ENCODE measurements at regions not wholly inside any gene's neighbourhood (a gene's known extent, or its start where the extent isn't known, plus 50 kb on each side); places are given as distances from the start of the nearest gene placed in this dataset.

DNA sequence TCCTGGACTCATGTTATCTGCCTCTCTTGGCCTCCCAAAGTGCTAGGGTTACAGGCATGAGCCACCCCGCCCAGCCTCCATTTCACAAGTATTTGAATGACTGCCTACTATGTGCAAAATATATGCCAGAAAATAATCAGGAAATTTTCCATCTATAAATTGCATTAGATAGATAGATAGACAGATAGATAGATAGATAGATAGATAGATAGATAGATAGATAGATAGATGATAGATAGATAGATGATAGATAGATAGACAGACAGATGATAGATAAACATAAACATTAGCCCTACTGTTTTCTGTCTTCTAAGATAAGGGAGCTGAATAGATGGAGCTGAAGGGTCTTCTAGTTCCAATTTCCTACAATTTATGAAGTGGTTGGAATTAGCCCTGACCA, 87.4 kb upstream of the TRIM2 start:
- TF ChIP-seq SIN3A (IDR thresholded peaks at IDR 0.05; ENCODE audit: borderline replicate concordance, insufficient read depth, low read depth, low read length) (no peak), POLR2AphosphoS5 (IDR thresholded peaks at IDR 0.05; ENCODE audit: low read depth, low read length) (no peak), TCF7L2 (IDR thresholded peaks at IDR 0.05; ENCODE audit: low read depth, low read length) (no peak)
- TF ChIP-seq, protein P1, sequence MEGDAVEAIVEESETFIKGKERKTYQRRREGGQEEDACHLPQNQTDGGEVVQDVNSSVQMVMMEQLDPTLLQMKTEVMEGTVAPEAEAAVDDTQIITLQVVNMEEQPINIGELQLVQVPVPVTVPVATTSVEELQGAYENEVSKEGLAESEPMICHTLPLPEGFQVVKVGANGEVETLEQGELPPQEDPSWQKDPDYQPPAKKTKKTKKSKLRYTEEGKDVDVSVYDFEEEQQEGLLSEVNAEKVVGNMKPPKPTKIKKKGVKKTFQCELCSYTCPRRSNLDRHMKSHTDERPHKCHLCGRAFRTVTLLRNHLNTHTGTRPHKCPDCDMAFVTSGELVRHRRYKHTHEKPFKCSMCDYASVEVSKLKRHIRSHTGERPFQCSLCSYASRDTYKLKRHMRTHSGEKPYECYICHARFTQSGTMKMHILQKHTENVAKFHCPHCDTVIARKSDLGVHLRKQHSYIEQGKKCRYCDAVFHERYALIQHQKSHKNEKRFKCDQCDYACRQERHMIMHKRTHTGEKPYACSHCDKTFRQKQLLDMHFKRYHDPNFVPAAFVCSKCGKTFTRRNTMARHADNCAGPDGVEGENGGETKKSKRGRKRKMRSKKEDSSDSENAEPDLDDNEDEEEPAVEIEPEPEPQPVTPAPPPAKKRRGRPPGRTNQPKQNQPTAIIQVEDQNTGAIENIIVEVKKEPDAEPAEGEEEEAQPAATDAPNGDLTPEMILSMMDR (IDR thresholded peaks at IDR 0.05): no peak
- TF ChIP-seq, protein P2, sequence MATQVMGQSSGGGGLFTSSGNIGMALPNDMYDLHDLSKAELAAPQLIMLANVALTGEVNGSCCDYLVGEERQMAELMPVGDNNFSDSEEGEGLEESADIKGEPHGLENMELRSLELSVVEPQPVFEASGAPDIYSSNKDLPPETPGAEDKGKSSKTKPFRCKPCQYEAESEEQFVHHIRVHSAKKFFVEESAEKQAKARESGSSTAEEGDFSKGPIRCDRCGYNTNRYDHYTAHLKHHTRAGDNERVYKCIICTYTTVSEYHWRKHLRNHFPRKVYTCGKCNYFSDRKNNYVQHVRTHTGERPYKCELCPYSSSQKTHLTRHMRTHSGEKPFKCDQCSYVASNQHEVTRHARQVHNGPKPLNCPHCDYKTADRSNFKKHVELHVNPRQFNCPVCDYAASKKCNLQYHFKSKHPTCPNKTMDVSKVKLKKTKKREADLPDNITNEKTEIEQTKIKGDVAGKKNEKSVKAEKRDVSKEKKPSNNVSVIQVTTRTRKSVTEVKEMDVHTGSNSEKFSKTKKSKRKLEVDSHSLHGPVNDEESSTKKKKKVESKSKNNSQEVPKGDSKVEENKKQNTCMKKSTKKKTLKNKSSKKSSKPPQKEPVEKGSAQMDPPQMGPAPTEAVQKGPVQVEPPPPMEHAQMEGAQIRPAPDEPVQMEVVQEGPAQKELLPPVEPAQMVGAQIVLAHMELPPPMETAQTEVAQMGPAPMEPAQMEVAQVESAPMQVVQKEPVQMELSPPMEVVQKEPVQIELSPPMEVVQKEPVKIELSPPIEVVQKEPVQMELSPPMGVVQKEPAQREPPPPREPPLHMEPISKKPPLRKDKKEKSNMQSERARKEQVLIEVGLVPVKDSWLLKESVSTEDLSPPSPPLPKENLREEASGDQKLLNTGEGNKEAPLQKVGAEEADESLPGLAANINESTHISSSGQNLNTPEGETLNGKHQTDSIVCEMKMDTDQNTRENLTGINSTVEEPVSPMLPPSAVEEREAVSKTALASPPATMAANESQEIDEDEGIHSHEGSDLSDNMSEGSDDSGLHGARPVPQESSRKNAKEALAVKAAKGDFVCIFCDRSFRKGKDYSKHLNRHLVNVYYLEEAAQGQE (IDR thresholded peaks at IDR 0.05; ENCODE audit: insufficient read depth in 1 of 2, low read depth in 2 of 2, low read length in 1 of 2): no peak
- DNase-seq (ENCODE audit: low read depth, low spot score): no peak
- no peak for ATAC-seq
- Histone ChIP-seq H3K27ac (ENCODE audit: low read length) (peak overlapping the region; percentile 34; the same call in 1 of the 2 replicates), H3K36me3 (ENCODE audit: control insufficient read depth, insufficient read depth, low read length) (no peaks in the 10 kb centered on the region), H3K9me3 (ENCODE audit: control insufficient read depth, insufficient read depth, low read depth, low read length) (no peaks in the 10 kb centered on the region), H3K4me1 (ENCODE audit: control insufficient read depth, insufficient read depth, low read length) (peaks cover 9% of the 10 kb centered on the region), H3K27me3 (ENCODE audit: control insufficient read depth, insufficient read depth, low read length) (no peaks in the 10 kb centered on the region), H3K4me3 (ENCODE audit: low read depth in 2 of 2, low read length in 2 of 2) (no peak overlapping the region)
- BruUV-seq (replicated peaks): no TSS peak
- in situ Hi-C loops (cut with HindIII; ENCODE audit: low pct_unique_long_range_greater_than_20kb, low sequenced_read_pairs): no loop called here
- intact Hi-C loops (cut with micrococcal nuclease; ENCODE audit: unreplicated experiment): no loop called here
- CTCF ChIA-PET: no interaction called here
- POLR2A ChIA-PET: no interaction called here

DNA sequence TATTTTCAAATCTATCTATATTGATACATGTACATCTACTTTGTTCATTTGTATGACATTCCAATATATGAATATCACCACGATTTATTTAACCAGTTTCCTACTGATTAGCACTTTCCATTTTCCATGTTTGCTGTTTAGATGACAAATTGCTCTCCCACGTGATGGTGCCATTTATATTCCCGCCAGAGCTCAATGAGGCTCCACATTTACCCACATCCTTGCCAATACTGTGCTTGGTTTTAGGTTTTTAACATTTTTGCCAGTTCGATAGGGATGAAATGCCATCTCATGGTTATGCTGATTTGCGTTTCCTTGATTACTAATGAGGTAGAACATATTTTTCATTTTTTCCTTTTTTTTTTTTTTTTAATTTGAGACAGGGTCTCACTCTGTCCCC, 86.7 kb upstream of the TRIM2 start:
- BruUV-seq (replicated peaks): no TSS peak
- H3K9me3 ChIP-seq (ENCODE audit: control insufficient read depth, insufficient read depth, low read depth, low read length): no peaks in the 10 kb centered on the region
- intact Hi-C loops (cut with micrococcal nuclease; ENCODE audit: unreplicated experiment) (no loop called here), in situ Hi-C loops (cut with HindIII; ENCODE audit: low pct_unique_long_range_greater_than_20kb, low sequenced_read_pairs) (no loop called here)
- peaks cover 9% of the 10 kb centered on the region for H3K4me1 ChIP-seq (ENCODE audit: control insufficient read depth, insufficient read depth, low read length)
- POLR2A ChIA-PET: no interaction called here
- no peak for TF ChIP-seq POLR2AphosphoS5 (IDR thresholded peaks at IDR 0.05; ENCODE audit: low read depth, low read length)
- TF ChIP-seq, protein P2 (IDR thresholded peaks at IDR 0.05; ENCODE audit: insufficient read depth in 1 of 2, low read depth in 2 of 2, low read length in 1 of 2): no peak
- no peak for TF ChIP-seq TCF7L2 (IDR thresholded peaks at IDR 0.05; ENCODE audit: low read depth, low read length)
- no peak for TF ChIP-seq SIN3A (IDR thresholded peaks at IDR 0.05; ENCODE audit: borderline replicate concordance, insufficient read depth, low read depth, low read length)
- TF ChIP-seq, protein P1 (IDR thresholded peaks at IDR 0.05): no peak; the same call in 1 of the 2 replicates
- CTCF ChIA-PET: no interaction called here
- H3K4me3 ChIP-seq (ENCODE audit: low read depth in 2 of 2, low read length in 2 of 2): no peak overlapping the region
- H3K27me3 ChIP-seq (ENCODE audit: control insufficient read depth, insufficient read depth, low read length): no peaks in the 10 kb centered on the region
- no peak for ATAC-seq
- H3K27ac ChIP-seq (ENCODE audit: low read length): peak overlapping the region; percentile 17; the same call in 1 of the 2 replicates
- no peaks in the 10 kb centered on the region for H3K36me3 ChIP-seq (ENCODE audit: control insufficient read depth, insufficient read depth, low read length)
- DNase-seq (ENCODE audit: low read depth, low spot score): no peak

Data from Panc1 (cell line).